Fibroblast of peridontal ligament (primary cell): ENCODE measurements at regions not wholly inside any gene's neighbourhood (a gene's known extent, or its start where the extent isn't known, plus 50 kb on each side); places are given as distances from the start of the nearest gene placed in this dataset.

Experiments
- DNase-seq: peaks from one replicate; pipeline ENCODE4 v3.0.0-alpha.2; 2010; ENCODE audit errors: extremely low read depth

DNA sequence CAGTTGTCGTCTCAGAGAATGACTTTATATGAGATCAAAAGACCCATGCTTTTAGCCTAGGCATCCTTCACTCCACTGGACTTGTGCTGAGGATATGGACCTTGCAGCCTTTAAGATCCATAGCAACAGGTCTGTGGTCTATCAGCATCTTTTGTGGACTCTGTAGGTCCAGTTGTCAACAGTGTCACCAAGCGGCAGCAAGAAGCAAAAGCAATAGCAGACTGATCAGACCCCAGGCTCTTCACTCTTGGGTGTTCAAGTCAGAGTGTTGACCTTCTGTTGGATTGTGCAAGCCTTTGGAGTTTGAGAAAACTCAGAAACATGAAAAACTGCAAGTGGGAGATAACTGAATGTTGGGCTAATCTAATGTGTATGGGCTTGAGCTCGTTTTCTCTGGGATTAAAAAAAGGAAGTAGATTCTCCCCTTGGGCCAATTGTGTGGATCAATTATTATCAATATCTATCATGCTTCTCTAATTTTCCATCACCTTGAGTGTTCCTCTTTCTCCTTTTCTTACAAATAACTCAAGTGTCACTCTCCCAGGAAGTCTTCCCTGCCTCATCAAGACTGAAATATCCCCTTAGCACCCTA is 144.2 kb downstream of the LYPLAL1 start:
- no peak for DNase-seq

DNA sequence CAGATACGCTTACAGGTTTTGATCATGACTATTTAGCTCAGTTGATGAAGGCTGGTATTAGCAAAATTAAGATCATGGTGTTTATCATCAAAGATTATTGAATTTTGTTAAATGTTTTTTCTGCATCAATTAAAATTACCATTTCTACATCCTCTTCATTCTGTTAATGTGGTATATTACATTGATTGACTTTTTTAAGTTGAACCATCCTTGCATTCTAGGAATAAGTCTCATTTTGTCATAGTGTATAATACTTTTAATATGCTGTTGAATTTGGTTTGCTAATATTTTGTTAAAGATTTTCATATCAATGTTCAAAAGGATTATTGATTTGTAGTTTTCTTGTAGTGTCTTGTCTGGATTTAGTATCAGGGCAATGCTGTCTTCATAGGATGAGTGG is 142.4 kb downstream of the LYPLAL1 start:
- no peak for DNase-seq

DNA sequence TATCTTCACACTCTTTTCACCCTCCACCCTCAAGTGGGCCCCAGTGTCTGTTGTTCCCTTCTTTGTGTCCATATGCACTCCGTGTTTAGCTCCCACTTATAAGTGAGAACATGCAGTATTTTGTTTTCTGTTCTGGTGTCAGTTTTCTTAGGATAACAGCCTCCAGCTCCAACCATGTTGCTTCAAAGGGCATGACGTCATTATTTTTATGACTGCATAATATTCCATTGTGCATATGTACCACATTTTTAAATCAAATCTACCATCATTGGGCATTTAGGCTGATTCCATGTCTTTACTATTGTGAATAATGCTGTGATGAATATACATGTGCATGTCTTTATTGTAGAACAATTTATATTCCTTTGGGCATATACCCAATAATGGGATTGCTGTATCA is 140.3 kb downstream of the LYPLAL1 start:
- no peak for DNase-seq

DNA sequence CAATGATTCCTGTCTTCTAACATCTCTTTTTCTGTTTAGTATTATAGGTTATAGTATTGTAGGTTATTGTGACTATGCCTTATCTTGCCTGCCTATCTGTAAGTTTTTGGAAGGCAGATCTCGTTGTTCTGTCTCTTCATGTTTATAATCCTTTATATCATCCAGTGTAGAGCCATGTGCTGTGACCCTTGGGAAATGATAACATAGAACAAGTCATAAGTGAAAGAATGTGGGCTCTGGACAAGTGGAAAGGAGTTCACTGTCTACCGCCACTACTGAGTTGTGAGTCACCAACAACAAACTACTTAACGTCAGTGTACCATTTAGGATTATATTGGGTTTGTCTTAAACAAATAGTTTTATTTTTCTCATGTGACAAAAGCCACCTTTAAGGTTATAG is 139.3 kb downstream of the LYPLAL1 start:
- peak; percentile 79 for DNase-seq

GRCh38 chr1:219310181-219310728 is 136.6 kb downstream of the LYPLAL1 start:
- no peak for DNase-seq

- no peak for DNase-seq
Measured at GRCh38 chr1:219308367-219308766, 134.7 kb downstream of the LYPLAL1 start.

DNA sequence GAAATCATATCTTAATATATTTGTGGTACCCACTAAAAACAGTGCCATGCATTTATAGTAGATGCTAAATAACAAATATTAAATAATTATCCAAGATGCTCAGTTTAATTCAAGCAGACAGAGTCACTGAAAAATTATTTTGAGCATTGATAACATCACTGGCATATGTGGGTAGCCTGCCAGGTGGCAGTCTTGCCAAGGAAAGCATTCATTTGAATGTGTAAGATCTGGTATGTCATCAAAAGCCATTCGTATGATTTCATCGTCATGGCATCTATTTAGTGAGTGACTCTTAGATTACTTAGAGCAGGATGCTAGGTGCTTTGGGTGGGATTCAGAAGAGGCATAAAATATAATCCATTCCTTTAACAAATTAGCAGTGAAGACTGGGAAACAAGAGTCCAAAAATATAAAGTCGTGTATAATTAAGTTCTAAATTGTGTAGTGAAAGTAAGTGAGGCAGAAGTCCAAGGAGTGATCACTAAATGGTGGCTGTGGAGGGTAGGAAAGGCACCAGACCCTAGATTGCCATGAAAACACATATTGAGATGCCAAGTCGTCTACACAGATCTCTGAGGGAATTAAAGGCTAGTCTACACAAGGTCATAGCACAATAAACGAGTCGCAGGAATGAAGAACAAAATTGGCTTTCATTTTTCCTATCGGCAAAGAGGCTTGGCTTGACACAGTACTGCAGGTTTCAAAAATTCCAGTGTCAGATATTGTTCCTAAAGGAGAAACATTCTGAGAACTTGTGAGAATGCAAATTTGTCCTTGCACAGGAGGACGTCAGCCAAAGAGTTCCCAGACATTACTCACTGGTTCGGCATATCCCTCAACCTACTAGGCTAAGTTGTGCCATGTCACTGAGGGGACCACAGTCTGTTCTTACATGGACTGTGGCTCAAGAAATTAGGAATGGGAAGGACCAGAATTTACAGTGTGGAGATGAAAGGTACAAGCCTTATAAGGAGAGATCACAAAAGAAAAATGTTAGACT is 130.8 kb downstream of the LYPLAL1 start:
- DNase-seq: peak; percentile 79

- no peak for DNase-seq
Measured at GRCh38 chr1:219302697-219303096, 129.0 kb downstream of the LYPLAL1 start.

DNA sequence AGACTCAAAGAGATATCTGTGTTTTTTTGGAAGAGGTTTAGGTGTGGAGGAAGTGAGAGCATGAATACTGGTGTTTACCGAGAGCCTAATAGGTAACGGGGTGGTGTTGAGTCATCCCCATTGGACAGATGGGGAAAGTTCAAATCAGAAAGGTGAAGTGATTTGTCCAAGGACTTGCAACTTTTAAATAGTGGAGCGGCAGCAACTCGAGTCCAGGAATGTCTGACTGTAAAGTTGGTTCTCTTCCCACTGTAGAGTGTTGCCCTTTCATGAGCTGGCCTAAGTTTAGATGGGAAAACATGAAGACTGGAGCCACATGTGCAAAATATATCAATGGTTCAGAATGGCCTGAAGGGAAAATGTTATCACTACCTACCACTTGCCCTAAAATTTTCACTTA is 125.7 kb downstream of the LYPLAL1 start:
- no peak for DNase-seq

- peak; percentile 10 for DNase-seq
Measured at GRCh38 chr1:219298571-219299148, 125.0 kb downstream of the LYPLAL1 start.

DNA sequence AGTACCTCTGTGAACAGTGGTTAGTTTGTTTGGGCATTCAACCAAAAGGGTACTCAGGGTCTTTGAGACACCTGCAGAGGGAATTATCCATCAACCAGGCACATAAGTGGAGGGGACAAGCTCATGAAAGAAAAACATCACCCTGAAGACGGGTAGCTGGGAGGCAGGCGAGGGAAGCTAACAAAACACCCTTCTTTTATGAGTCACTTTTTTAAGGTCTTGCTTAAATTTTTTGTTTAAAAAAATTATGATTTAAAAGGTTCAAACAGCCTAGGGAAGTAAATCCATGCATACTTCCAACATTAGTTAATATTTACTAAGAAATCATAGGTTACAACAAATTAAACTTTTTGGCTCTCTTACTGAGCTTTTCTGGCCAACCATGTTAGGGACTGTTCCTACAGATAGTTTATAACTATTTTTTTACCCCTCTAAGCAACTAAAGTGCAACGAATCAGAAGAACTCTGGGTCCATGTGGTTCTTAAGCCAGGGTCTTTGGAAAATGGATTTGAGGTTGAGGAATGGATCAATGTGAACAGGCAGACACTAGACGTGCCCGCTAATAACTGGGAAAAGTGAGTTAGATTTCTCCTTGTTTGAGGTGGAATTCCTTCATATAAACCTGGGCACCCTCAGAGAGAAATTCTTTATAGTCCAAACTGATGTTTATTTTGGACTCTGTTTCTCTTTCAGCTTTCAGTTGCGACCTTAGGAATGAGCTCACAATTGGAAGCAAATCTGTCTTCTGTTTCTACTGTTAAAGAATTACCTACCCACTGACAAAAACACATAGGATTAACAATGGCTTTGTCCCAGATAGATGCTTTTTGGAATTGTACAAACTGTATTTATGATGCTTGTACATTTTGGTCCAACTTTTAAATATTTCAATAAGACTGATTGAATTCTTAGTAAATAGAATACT is 123.0 kb downstream of the LYPLAL1 start:
- DNase-seq: peak; percentile 21

GRCh38 chr1:219294251-219294650 is 120.6 kb downstream of the LYPLAL1 start:
- DNase-seq: no peak

DNA sequence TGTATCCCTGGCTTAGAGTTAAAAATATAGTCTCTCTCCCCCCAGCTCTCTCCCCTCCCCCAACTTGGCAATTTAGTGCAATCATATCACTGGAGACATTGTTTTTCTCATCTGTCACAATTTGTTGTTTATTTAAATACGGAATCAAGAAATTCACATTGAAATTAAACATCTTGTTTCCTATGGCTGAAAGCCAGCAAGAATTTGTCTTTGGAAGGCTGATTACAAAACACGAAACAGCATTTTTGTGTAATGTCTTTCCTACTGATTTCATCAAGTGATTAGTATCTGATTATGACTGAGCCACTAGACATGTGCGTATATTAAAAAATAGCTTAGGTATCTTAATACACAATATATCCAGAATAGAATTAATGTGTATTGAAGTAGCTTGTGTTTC is 119.7 kb downstream of the LYPLAL1 start:
- DNase-seq: peak; percentile 44

DNA sequence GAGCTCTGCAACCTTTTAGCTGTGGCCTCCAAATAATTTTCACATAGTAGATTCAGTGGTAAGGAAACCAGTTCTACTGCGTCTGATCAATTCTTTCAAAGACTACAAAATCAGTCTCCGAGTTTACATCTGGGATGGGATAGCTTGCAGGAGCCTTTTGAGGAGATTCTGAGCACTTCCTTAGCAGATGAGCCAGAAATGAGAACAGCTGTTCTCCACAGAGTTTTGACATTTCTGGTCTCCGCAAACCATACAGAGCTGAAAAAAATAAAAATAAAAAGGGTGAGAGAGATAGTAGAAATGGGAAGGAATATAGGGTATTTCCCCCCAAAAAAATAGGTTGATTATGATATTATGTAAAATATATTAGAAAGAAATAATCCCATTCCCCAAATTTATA is 119.3 kb downstream of the LYPLAL1 start:
- DNase-seq: no peak

GRCh38 chr1:219292341-219292740 is 118.7 kb downstream of the LYPLAL1 start:
- no peak for DNase-seq

DNA sequence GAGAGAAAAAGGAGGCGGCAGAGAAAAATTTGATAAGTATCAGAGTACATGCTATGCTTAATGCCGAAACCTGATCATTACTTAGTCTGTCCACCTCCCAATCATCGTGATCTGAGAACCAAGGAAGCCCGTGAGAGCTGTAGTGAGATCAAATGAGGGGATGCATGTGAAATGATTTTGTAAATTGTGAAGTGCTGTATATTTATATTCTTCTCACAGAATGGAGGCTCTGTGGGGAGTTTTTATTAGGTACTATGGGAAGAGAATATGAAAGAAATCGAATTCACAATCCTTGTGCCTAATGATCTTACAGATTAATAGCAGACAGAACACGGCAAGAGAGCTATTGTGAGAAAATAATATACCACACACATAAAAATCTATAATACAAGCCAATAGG is 115.5 kb downstream of the LYPLAL1 start:
- no peak for DNase-seq

- no peak for DNase-seq
Measured at GRCh38 chr1:219283541-219283940, 109.9 kb downstream of the LYPLAL1 start.

DNA sequence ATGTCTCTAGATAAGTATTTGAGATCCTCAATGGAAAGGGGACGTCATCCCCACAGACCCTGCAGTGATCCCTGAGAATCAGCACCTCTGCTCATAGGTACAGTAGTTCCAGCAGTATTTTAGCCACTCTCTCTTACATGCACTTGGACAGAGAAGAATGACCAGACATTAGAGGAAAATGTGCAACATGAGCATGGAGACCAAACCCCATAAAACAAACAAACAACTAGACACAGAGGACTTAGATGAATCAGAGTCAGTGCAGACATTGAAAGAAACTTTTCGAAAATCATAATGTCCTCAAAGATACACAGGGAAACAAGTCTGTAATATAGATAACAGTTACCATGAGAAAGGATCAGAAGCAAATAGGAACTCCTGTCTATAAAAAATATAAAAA is 108.2 kb downstream of the LYPLAL1 start:
- DNase-seq: peak; percentile 22

DNA sequence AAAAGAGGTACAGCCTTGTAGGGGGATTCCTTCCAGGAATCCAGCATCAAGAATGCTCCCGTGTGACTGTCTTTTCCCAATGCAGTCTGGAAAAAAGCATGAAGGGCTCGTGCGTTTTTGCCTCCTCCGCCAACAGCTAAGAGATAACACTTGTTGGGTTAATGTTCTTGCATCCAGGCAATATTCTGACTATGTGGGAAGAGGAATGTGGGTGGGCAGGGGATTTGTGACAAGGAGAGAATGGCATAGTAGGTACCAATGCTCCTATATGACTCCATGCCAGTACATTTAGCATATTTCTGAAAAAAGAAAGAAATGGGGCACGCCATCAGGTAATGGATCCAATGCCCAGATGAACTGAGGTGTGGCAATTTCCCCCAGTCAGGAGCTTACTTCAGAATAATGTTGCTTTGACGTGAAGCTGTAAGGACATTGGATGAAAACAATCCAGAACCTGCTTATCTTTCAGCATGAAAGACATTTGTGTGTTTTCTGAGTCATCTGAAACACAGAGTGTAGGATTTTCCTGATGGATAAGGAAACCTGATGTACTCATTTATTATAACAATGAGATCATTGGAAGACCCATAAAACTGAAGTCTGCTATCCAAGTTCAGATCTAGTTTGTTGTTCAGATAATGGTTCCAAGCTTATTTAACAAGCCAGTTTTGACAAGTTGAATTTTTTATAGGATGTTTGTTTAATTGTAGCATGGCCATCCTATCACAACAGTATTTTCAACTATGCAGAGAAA is 105.5 kb downstream of the LYPLAL1 start:
- DNase-seq: no peak

GRCh38 chr1:219278288-219278687 is 104.6 kb downstream of the LYPLAL1 start:
- no peak for DNase-seq
